ENCODE measurements at regions not wholly inside any gene's neighbourhood (a gene's known extent, or its start where the extent isn't known, plus 50 kb on each side); places are given as distances from the start of the nearest gene placed in this dataset.
"Not testable (repeated sequence)": the region's sequence is repeated elsewhere in the genome, so short reads cannot be mapped to it uniquely, and the experiment has no call there.

DNA sequence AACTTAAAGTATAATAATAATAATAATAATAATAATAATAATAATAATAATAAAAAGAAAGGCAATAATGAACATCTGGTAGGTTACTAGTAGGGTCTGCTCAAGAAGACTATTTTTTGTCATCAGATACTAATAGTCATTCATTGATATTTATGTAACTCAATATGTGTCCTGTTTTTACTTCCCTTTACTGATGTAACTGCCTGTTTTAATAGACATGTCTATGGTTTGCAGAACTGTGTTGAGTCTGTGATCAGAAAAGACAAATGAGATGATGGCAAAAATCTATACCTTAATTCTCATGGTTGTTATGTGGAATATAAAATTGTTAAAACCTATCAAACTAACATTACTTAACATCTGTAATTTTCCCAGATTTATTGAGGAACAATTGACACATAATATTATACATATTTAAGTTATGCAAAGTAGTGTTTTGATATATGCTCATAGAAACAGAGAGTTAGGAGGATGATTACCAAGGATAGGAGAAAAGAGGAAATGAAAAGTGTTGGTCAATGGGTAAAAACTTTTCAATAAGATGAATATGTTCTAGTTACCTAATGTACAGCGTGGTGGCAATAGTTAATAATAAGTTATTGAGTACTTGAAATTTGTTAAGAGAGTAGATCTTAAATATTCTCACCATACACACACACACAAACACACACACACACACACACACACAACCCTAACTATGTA is 699.4 kb downstream of the ZPLD1 start:
- ATAC-seq (no peak), DNase-seq (ENCODE audit: low spot score) (no peak)

DNA sequence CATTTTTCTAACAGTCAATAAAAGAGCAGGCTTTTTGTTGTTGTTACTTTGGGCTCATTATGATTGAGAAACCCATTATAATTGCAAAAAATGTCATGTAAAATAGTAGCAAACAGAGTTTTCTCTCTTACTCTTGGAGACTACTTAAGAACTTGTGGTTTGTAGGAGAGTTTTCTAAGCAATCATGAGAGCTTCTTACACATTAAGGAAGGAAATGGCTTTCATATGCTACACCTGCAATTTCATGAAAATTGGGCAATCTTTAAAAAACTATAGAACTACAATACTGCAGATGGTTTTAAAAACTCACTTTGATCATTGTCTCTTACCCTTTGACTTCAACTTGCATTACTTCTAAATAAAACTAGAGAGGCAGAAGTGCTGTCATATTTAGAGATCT is 701.8 kb downstream of the ZPLD1 start:
- no peak for DNase-seq (ENCODE audit: low spot score)
- ATAC-seq = no peak

DNA sequence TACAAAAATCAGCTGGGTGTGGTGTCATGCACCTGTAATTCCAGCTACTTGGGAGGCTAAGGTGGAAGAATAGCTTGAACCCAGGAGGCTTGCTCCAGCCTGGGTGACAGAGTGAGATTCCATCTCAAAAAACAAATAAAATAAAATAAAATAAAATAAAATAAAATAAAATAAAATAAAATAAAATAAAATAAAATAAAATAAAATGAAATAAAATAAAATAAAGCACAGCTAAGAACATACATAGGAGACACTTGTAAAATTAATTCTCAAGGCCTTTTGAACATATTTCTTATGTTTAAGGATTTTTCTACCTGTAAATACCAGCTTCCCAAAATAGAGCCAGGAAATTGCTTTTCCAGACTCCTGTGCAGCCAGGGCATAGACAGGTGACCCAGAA is 703.0 kb downstream of the ZPLD1 start:
- no peak for ATAC-seq
- DNase-seq (ENCODE audit: low spot score) = no peak

DNA sequence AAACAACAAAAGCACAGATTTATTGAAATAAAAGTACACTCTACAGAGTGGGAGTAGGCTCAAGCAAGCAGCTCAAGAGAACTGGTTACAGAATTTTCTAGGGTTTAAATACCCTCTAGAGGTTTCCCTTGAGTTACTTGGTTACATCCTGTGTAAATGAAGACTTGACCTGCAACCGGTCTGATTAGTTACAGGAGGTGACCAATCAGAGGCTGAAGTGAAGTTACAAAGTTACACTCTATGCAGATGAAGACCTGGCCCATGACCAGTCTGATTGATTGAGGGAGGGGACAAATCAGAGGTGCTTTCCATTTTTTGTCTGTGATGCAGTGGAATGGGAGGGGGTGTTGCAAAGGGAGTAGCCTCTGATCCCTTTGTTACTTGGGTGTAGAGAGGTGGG is 723.4 kb downstream of the ZPLD1 start:
- no peak for ATAC-seq

DNA sequence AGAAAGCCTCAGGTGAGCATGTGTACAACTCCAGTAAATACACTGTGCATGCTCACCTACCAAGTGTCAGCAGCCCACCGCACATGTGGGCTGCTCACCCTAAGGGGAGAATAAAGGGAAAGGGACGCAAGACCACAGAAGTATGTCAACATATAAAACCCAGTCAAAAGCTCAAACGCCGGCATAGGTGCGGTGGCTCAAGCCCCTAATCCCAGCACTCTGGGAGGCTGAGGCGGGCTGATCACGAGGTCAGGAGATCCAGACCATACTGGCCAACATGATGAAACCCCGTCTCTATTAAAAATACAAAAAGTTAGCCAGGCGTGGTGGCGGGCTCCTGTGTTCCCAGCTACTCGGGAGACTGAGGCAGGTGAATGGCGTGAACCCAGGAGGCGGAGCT is 732.1 kb downstream of the ZPLD1 start:
- ATAC-seq (no peak), DNase-seq (ENCODE audit: low spot score) (no peak)

More for the DNA sequence above, 723.4 kb downstream of the ZPLD1 start:
- DNase-seq (ENCODE audit: low spot score) = no peak

DNA sequence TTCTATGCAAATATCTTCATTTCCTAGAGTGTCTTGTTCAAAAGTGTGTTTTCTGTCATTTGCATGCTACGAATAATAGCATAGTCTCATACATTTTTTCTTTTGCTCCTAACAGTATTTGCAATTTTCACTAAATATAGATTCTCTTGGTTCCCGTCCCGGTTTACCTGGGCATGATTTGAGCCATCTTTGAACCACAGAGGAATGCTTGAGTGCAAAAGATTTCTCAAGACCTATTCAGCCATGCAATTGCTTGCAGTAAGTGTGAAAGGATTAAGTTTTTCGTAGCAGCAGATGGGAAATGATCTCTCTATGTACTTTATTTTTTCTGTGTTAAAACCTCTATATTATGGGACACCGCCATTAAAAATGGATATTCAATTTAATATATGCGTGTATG is 733.0 kb downstream of the ZPLD1 start:
- no peak for ATAC-seq
- no peak for DNase-seq (ENCODE audit: low spot score)

DNA sequence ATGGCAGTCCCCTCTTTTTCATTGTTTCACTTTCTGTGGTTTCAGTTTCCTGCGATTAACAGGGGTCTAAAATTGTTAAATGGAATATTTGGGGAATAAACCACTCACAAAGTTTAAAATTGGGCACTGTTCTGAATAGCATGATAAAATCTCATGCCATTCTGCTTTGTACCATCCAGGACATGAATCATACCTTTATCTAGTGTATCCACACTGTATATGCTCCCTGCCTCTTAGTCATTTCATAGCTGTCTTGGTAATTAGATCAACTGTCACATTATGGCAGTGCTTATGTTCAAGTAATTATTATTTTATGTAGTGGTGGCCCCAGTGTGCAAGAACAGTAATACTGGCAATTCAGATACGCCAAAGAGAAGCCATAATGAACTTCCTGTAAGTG is 734.5 kb downstream of the ZPLD1 start:
- ATAC-seq = no peak
- DNase-seq (ENCODE audit: low spot score) = no peak

DNA sequence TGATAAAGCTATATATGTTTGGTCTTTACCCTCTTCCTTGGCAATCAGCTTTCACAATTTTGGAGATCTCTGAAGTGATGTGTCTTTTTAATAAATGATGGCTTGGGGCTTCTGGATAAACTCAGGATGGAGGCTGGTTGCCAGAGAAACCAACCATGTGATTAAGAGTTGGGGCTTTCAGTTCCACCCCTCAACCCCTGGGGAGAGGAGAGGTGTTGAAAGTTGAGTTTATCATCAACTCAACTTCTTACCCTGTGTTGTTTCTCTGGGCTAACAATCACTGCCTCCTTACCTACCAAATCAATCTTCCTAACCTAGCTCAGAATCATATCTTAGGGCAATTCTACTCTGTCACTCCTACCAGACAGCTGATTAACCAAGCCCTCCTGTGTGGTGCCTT is 735.8 kb downstream of the ZPLD1 start:
- no peak for DNase-seq (ENCODE audit: low spot score)
- ATAC-seq = no peak

DNA sequence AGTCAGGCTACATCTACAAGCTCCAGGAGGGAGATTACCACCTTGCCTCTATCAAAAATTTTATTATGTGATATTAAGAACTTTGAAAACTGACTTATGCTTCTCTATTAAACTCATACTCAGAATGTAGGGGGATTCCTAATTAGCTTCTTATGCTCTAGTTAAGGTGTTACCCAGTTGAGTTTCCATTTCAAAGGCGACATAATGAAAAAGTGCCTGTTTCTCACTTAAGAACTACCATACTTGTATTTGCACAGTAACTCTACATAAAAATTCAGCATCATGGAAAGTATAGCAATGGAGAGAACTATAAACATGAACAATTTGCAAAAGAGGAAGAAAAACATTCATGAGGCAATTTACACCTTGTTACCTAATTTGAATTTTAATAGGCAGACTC is 739.1 kb downstream of the ZPLD1 start:
- no peak for DNase-seq (ENCODE audit: low spot score)
- ATAC-seq = no peak

DNA sequence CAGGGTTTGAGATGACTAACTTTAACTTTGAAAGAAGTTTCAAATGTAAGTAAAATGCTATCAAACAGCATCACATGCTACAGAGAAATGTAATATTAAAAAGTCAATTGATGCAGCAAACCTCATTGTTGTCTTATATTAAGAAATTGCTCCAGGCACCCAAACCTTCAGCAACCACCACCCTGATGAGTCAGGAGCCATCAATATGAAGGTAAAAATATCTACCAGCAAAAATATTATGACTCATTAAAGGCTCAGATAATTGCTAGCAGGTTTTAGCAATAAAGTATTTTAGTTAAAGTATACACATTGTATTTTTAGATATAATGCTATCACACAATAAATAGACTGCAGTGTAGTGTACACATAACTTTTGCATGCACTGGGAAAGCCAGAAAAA is 746.3 kb downstream of the ZPLD1 start:
- DNase-seq (ENCODE audit: low spot score) (no peak), ATAC-seq (no peak)

DNA sequence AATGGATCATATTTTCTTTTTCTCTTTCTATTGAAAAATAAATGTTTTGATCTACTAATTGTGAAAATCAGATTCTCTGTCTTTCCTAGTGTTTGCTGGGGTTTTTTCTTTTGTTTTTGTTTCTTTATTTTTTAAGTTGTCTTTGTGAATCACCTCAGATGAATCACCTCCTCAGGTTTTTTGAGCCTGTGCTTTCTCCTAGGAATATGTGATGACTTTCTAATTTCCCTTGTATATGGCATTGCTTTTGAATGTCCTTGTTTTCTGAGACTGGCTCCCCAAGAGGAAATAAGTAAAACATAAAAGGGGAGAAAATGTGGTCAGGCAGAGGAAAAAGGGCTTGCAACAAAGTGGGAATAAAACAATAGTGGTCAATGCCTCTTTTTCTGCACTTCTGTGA is 750.0 kb downstream of the ZPLD1 start:
- ATAC-seq = no peak
- no peak for DNase-seq (ENCODE audit: low spot score)

DNA sequence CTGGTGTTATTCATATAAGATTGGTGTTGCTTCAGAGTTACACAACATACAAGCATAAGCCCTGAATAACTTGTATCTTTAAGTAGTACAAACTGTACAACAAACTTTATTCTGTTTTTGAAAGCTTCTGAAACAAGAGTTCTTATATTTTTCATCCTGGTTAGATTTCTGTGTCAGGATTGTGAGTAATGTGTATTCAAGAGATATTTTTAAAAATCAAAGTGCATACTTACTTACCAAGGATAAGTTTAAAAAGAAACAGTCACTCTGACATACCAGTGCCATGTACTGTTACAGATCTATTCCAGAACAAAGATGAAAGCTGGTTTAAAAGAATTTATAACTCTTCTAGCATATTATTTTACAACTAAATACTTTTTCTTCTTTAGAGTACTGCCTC is 755.1 kb downstream of the ZPLD1 start:
- DNase-seq (ENCODE audit: low spot score) (no peak), ATAC-seq (no peak)

DNA sequence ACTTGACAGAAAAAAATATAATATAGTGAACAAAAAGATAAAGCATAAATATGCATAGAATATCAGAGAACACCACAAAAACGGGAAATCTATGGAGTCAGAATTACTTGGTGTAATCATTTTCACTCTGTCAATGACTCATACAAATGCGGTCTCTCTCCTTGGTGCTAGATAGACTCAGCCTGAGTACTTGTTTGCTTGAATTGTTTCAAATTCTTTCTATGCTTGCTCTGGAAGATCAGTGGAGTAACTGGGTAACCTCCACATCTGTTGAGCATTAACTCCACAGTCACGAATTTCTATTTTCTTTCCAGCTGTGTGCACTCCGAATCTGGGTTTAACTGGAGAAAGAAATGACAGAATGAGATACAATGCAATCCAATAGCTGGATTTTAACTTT is 760.4 kb downstream of the ZPLD1 start:
- ATAC-seq = no peak
- no peak for DNase-seq (ENCODE audit: low spot score)

DNA sequence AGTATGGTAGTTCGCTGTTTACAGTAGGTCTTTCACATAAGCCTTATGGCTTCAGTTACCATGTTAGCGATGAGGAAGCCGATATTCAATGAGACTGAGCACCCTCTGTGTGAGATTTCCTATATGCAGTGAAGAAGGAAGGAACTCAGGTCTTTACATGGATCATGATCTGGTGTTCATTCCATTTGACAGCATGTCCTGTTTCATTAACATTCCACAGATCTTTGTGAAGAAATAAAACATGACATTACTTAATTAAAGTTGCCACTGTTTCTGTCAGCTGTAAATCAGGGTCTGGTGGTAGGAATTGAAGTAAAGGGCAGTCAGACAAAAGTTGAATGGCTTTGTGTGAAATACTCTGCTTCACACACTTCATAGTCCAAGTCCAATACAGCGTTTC is 768.6 kb downstream of the ZPLD1 start:
- no peak for DNase-seq (ENCODE audit: low spot score)

DNA sequence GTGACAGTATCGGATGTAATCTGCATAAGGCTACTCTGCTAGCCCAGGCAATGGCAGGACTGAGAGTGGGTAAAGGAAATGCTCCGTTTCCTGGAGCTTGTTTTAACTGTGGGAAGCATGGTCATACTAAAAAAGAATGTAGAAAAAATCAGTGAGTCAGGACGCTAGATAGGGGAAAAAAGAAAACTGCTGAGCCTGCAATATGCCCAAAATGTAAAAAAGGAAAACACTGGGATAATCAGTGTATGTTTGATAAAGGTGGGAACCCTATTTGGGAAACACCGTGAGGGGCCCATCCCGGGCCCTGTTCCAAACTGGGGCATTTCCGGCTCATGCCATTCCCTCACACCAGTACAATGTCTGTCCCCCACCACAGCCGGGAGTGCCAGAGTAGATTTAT is 775.8 kb downstream of the ZPLD1 start:
- DNase-seq (ENCODE audit: low spot score) (no peak), ATAC-seq (no peak)

More for the DNA sequence above, 768.6 kb downstream of the ZPLD1 start:
- no peak for ATAC-seq

DNA sequence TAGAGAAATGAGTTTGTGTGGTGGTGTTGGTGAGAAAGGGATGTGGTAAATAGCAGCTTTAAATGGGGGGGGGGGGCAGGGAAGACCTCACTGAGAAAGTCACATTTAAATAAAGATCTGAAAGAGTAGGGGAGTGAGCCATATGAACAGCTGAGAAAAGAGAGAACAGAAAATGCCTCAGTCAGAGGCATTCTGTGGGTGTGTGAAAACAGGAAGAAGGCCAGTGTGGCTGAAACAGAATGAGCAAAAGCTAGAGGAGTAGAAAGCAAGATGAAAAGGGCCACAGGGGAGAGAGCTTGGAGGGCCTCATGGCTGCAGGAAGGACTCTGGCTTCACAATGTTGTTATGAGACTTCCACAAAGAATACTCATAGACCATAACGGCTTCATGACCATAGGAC is 783.3 kb downstream of the ZPLD1 start:
- DNase-seq (ENCODE audit: low spot score) = no peak
- no peak for ATAC-seq

DNA sequence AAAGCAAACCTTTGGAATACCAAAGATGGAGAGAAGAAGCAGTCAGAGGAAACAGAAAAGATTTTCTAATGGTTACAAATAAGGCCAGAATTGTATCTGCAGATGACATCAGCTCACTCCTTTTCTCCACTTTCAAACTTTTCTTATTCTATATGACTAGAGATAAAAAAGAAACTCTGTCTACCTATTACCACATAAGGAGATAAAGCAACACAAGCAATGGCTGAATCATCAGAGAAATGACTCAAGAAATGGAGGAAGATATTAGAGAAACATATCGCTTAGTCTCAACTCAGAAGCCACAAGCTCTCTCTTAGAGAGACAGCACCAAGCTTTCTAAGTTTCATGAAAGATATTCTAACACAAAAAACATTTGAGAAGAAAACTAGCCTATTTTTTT is 784.0 kb downstream of the ZPLD1 start:
- ATAC-seq (no peak), DNase-seq (ENCODE audit: low spot score) (no peak)

DNA sequence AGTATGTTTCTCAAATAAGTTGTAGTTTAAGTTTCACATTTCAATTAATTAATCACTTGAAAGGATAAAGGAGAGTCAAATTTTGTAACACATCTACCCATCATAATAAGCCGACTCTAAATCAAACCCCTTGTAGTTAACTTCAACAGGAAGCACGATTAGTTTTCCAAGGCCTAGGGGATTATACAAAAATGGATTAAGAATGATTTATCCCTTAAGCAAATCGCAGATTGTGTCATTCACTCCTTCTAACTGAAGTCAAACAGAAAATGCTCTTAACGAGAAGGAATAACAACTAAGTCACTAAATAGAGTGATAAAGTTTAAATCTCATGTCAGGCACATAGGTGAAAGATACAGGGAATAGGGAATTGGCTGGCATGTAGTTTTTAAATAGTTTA is 792.8 kb downstream of the ZPLD1 start:
- DNase-seq (ENCODE audit: low spot score) (no peak), ATAC-seq (no peak)

DNA sequence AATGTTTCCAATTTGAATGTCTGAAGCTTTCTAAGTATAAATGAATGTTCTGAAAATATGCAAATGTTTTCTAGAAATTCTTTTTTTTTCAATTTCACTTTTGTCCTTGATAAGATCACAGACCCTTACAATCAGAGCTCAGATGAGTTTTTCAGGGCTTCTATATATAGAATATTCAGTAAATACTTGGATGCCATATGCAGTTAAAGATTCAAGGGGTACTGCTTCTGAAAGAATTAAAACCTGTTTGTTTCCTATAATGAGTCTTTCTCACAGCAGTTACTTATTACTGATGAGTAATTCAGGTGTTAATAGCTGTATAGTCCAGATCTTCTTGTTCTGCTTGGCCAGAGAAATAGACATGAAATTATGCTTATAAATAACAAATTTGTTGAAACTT is 812.6 kb downstream of the ZPLD1 start:
- ATAC-seq (no peak), DNase-seq (ENCODE audit: low spot score) (no peak)

DNA sequence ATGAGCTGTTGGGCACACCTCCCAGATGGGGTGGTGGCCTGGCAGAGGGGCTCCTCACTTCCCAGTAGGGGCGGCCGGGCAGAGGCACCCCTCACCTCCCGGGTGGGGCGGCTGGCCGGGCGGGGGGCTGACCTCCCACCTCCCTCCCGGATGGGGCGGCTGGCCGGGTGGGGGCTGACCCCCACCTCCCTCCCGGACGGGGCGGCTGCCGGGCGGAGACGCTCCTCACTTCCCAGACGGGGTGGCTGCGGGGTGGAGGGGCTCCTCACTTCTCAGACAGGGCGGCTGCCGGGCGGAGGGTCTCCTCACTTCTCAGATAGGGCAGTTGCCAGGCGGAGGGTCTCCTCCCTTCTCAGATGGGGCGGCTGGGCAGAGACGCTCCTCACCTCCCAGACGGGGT is 820.0 kb downstream of the ZPLD1 start:
- ATAC-seq = not testable (repeated sequence)

DNA sequence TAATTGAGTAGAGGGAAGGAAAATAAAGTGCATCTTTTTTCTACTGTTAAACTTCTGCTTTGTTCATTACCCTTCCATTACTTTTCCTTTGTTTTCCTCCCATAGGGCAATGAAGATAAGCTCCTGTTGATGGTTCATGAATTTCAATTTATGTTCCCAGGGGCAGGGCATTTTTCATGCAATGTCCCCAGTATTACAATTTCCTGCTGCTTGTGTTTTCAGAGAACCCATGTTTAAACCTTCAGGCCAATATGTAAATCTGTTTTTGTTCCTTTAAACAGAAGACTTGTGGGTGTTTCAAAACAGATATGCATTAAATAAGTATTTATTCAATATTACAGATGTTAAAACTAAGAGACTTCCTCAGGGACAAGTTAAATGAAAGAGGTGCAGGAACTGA is 834.5 kb downstream of the ZPLD1 start:
- no peak for DNase-seq (ENCODE audit: low spot score)
- no peak for ATAC-seq

More for the DNA sequence above, 820.0 kb downstream of the ZPLD1 start:
- not testable (repeated sequence) for DNase-seq (ENCODE audit: low spot score)

DNA sequence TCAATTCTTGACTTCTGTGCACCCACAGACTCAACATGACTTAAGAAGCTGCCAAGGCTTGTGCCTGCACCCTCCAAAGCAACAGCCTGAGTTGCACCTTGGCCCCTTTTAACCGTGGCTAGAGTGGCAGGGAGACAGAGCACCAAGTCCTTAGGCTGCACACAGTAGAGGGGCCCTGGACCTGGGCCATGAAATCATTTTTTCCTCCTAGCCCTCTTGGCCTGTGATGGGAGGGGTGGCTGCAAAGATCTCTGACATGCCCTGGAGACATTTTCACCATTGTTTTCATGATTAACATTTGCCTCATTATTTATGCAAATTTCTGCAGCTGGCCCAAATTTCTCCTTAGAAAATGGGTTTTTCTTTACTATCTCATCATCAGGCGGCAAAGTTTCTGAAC is 836.8 kb downstream of the ZPLD1 start:
- ATAC-seq (no peak), DNase-seq (ENCODE audit: low spot score) (no peak)

DNA sequence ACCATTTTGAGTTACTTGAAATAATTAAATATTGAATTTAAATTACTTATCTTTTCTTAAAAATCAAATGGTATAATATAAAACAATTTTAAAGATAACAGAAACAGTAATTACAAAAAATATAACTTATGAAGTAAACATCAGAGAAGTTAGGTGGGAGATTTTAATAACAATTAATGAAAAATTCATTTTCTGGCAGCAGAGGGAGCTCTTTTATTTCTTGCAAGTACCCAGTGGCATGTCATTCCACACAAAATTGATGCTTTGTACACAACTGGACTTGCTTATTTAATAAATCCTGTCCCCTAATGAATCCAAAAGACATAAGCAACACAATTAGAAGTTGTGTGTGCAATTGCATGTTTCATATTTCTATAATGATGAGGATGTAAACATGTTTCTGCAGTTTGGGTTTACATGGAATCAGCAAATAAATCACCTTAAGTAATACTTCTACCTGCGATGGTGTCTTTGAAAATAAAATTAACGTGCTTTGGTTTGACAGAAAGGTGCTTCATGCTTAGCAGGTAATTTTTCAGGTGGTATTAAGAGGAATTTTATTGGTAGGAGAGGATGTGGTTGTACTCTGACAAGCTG is 861.3 kb downstream of the ZPLD1 start:
- no peak for DNase-seq (ENCODE audit: low spot score)

More for the DNA sequence above, 861.3 kb downstream of the ZPLD1 start:
- no peak for ATAC-seq

All from left lobe of liver (tissue), 2 donors.